ENCODE measurements at regions not wholly inside any gene's neighbourhood (a gene's known extent, or its start where the extent isn't known, plus 50 kb on each side); places are given as distances from the start of the nearest gene placed in this dataset.

DNA sequence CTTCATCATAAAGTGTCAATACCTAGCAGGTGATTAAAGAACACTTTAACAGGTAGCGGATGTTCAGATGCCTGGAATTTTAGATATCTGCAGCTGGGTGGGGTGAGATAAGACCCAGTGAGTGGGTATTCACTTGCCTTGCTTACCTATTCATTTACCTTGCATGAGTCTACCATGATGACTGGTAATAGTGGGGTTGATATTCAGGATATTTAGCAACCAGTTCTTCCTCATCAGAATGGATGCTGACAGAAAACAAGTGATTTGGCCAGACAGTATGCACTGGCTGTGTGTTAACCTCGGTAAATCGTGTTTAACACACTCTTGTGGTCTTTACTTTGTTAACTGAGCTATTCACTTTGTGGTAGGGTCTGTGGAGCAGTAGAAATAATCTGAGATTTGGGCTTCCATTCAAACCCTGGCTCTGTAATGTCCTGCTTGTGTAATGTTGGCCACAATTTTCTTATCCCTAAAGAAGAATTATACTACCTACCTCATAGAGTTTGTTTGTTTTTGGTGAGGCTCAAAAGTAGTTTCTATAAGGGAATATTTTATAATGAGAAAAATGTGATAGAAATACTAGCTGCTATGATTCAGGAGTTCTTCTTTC is 391.9 kb upstream of the TBL1XR1 start:
- TF ChIP-seq KDM5A (IDR thresholded peaks at IDR 0.05; ENCODE audit: low read length), result no peak
- TF ChIP-seq, protein P1, sequence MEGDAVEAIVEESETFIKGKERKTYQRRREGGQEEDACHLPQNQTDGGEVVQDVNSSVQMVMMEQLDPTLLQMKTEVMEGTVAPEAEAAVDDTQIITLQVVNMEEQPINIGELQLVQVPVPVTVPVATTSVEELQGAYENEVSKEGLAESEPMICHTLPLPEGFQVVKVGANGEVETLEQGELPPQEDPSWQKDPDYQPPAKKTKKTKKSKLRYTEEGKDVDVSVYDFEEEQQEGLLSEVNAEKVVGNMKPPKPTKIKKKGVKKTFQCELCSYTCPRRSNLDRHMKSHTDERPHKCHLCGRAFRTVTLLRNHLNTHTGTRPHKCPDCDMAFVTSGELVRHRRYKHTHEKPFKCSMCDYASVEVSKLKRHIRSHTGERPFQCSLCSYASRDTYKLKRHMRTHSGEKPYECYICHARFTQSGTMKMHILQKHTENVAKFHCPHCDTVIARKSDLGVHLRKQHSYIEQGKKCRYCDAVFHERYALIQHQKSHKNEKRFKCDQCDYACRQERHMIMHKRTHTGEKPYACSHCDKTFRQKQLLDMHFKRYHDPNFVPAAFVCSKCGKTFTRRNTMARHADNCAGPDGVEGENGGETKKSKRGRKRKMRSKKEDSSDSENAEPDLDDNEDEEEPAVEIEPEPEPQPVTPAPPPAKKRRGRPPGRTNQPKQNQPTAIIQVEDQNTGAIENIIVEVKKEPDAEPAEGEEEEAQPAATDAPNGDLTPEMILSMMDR (IDR thresholded peaks at IDR 0.05; ENCODE audit: control extremely low read depth in 1 of 3, insufficient read depth in 1 of 3, low read depth in 1 of 3, low read length in 3 of 3), result no peak
- no peak for TF ChIP-seq GTF2F1 (IDR thresholded peaks at IDR 0.05; ENCODE audit: borderline replicate concordance, low read depth, low read length)
